SH-SY5Y (cell line): ENCODE measurements at regions not wholly inside any gene's neighbourhood (a gene's known extent, or its start where the extent isn't known, plus 50 kb on each side); places are given as distances from the start of the nearest gene placed in this dataset.

Experiments
- GATA2 ChIP-seq: IDR thresholded peaks from 2 replicates; pipeline ENCODE4 v1.6.1; 2011; ENCODE audit warnings: mild to moderate bottlenecking, low read depth, low read length
- GATA3 ChIP-seq: IDR thresholded peaks from 2 replicates; pipeline ENCODE4 v1.6.1; 2011; ENCODE audit warnings: low read depth, mild to moderate bottlenecking, low read length, moderate library complexity

GRCh38 chr10:62692085-62692484 is 112.4 kb upstream of the ADO start:
- TF ChIP-seq GATA3 (no peak), GATA2 (no peak)
